ENCODE measurements at regions not wholly inside any gene's neighbourhood (a gene's known extent, or its start where the extent isn't known, plus 50 kb on each side); places are given as distances from the start of the nearest gene placed in this dataset.

DNA sequence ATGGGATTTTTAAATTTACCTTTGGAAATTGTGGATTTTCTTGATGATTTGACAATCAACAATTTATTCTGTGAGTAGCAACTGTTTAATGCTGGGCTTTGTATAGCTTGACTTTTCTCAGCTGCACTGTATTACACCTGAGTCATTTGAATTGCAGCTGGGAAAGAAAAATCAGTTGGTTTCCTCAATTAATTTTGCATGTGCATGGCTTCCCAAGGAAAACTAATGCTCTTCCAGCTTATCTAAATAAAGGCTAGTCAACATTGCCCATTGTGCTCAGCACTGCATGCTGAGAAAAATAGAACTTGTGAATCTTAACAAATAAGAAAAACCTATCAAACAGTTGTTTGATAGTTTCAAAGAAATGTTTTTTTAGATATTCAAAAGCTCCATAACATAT lies 268.3 kb upstream of the CDH20 start:
- Mint-ChIP-seq H3K27me3 (ENCODE audit: low read depth) (no peaks in the 10 kb centered on the region), H3K4me1 (no peaks in the 10 kb centered on the region), H3K4me3 (no peak overlapping the region), H3K36me3 (ENCODE audit: low read depth) (no peaks in the 10 kb centered on the region), H3K27ac (no peak overlapping the region), H3K9me3 (no peaks in the 10 kb centered on the region)
- no peak for TF ChIP-seq CTCF (IDR thresholded peaks at IDR 0.05; ENCODE audit: unreplicated experiment in 3 of 3)

GRCh38 chr18:61076986-61077385 lies 256.2 kb upstream of the CDH20 start:
- Mint-ChIP-seq H3K9me3 (peaks cover 3% of the 10 kb centered on the region), H3K27me3 (ENCODE audit: low read depth) (no peaks in the 10 kb centered on the region), H3K27ac (no peak overlapping the region), H3K4me3 (no peak overlapping the region), H3K4me1 (peaks cover 8% of the 10 kb centered on the region), H3K36me3 (ENCODE audit: low read depth) (no peaks in the 10 kb centered on the region)
- no peak for TF ChIP-seq CTCF (IDR thresholded peaks at IDR 0.05; ENCODE audit: unreplicated experiment in 3 of 3)

GRCh38 chr18:61079714-61080113 lies 253.5 kb upstream of the CDH20 start:
- no peaks in the 10 kb centered on the region for H3K27me3 Mint-ChIP-seq (ENCODE audit: low read depth)
- H3K36me3 Mint-ChIP-seq (ENCODE audit: low read depth), result no peaks in the 10 kb centered on the region
- H3K4me1 Mint-ChIP-seq, result peaks cover 8% of the 10 kb centered on the region
- H3K27ac Mint-ChIP-seq, result no peak overlapping the region
- H3K9me3 Mint-ChIP-seq, result no peaks in the 10 kb centered on the region
- no peak for TF ChIP-seq CTCF (IDR thresholded peaks at IDR 0.05; ENCODE audit: unreplicated experiment in 3 of 3)
- no peak overlapping the region for H3K4me3 Mint-ChIP-seq

DNA sequence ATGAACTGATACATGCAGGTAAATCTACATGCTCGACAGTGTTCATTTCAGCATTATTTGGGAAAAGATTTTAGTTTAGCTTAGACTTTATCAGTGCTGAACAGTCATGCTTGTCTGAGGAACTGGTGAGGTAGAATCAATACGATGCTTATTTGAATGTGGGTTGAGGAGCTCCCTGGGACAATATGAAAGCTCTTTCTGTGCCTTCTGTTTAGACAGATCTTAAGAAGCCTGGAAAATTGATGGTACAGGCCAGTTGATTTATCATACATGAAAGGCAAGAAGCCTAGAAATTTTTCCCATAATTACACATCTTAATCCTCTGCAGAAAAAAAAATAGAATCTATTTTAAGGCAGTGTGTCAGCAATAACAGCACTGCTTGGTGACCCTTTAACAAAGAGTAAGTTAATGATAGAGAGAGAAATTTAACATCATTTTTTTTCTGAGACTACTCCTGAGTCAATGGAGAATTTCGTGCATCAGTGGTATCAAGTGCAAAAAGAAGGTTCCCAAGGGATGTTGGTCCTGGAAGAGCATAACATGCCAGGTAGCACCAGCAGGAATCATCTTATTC lies 252.2 kb upstream of the CDH20 start:
- H3K9me3 Mint-ChIP-seq, result no peaks in the 10 kb centered on the region
- H3K4me1 Mint-ChIP-seq, result peaks cover 8% of the 10 kb centered on the region
- H3K27ac Mint-ChIP-seq, result peak overlapping the region in 1 of 3 experiments; percentile 40
- no peaks in the 10 kb centered on the region for H3K27me3 Mint-ChIP-seq (ENCODE audit: low read depth)
- no peak overlapping the region for H3K4me3 Mint-ChIP-seq
- TF ChIP-seq CTCF (IDR thresholded peaks at IDR 0.05; ENCODE audit: unreplicated experiment in 3 of 3), result no peak
- H3K36me3 Mint-ChIP-seq (ENCODE audit: low read depth), result no peaks in the 10 kb centered on the region

DNA sequence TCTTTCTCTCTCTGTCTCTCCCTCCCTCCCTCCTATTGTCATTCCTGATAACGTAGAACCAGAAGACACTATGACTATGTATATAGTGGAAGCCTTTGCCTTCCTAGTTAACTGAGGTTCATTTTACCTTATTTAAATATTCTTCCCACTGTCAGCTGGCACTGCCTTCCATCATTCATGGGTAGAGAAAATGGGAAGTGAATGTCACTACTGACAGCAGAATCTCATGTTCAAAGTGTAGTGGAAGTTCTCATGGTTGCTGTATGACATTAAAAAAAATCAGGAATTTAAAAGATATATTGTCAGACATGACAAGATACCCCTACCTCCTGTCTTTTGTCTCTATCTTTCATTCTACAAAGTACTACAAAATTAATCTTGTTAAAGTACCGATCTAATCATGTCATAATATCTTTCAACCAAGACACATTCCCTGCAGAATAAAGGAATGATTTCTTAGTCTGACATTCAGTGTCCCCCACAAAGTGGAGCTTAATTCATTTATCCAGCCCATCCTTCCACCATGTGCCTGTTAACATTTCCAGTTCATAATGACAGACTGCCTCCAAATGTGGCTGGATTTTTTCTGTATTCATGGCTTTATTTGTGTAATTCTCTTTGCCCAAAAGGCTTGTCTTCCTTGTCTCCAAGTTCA lies 250.1 kb upstream of the CDH20 start:
- Mint-ChIP-seq H3K4me3 (no peak overlapping the region), H3K9me3 (no peaks in the 10 kb centered on the region), H3K4me1 (peaks cover 4% of the 10 kb centered on the region), H3K27ac (no peak overlapping the region), H3K36me3 (ENCODE audit: low read depth) (no peaks in the 10 kb centered on the region), H3K27me3 (ENCODE audit: low read depth) (no peaks in the 10 kb centered on the region)
- no peak for TF ChIP-seq CTCF (IDR thresholded peaks at IDR 0.05; ENCODE audit: unreplicated experiment in 3 of 3)

- Mint-ChIP-seq H3K4me3 (no peak overlapping the region), H3K9me3 (no peaks in the 10 kb centered on the region), H3K36me3 (ENCODE audit: low read depth) (no peaks in the 10 kb centered on the region), H3K27me3 (ENCODE audit: low read depth) (peaks cover 7% of the 10 kb centered on the region), H3K4me1 (peaks cover 4% of the 10 kb centered on the region), H3K27ac (no peak overlapping the region)
- no peak for TF ChIP-seq CTCF (IDR thresholded peaks at IDR 0.05; ENCODE audit: unreplicated experiment in 3 of 3)
Measured at GRCh38 chr18:61085036-61085435, 248.2 kb upstream of the CDH20 start.

Measured in nephron (organoid).